SK-N-SH (cell line): ENCODE measurements at regions not wholly inside any gene's neighbourhood (a gene's known extent, or its start where the extent isn't known, plus 50 kb on each side); places are given as distances from the start of the nearest gene placed in this dataset.

Experiments
- CTCF ChIA-PET: fragments of 300-600, 350-600 bp; formaldehyde crosslinking; extraction: SDS; loops from one replicate; lab custom pipeline; 2021; lab: Yijun Ruan, JAX
- POLR2A ChIA-PET: fragments of 350-600 bp; sonication (Branson Sonifier 250); formaldehyde crosslinking; extraction: SDS; loops from one replicate; lab custom pipeline; 2020; ENCODE audit warnings: antibody characterized with exemption, inconsistent platforms; lab: Yijun Ruan, JAX
- DNase-seq: peaks from one replicate; pipeline ENCODE4 v3.0.0; 2012
- H2AFZ ChIP-seq: fragments of 200-600 bp; sonication (generic); 2 replicates; pipeline ENCODE4 v1.8.1; 2016; ENCODE audit warnings: antibody characterized with exemption, mild to moderate bottlenecking, low read depth
- H3F3A ChIP-seq: fragments of 200-600 bp; sonication (generic); replicated peaks from 2 replicates; pipeline ENCODE3; 2016; ENCODE audit warnings: antibody characterized with exemption, mild to moderate bottlenecking; ENCODE audit not compliant: insufficient read depth
- H3K27ac ChIP-seq, 2 experiments: fragments of 200-500 bp in 1 of 2; fragments of 200-600 bp in 1 of 2; sonication (Bioruptor generic) in 1 of 2; sonication (generic), shearing (Covaris generic) in 1 of 2; 2 replicates each; pipeline versions ENCODE4 v1.5.1 to v1.6.1; 2014 to 2016; ENCODE audit warnings: low read depth in 2 of 2, inconsistent platforms in 1 of 2, low read length in 1 of 2, mild to moderate bottlenecking in 1 of 2, mixed read lengths in 1 of 2
- H3K27me3 ChIP-seq: fragments of 200-600 bp; sonication (generic), shearing (Covaris generic); 2 replicates; pipeline ENCODE4 v1.6.1; 2016; ENCODE audit warnings: mixed run types; ENCODE audit not compliant: insufficient read depth
- H3K36me3 ChIP-seq, 2 experiments: fragments of 200-500 bp in 1 of 2; fragments of 200-600 bp in 1 of 2; sonication (Bioruptor generic) in 1 of 2; sonication (generic) in 1 of 2; replicated peaks in 1 of 2; 2 replicates each; pipeline versions ENCODE3 to v1.5.1; 2014 to 2016; ENCODE audit warnings: low read length in 1 of 2, mild to moderate bottlenecking in 1 of 2; ENCODE audit not compliant: insufficient read depth in 2 of 2, control insufficient read depth in 1 of 2
- H3K4me1 ChIP-seq, 2 experiments: fragments of 200-500 bp in 1 of 2; fragments of 200-600 bp in 1 of 2; sonication (Bioruptor generic) in 1 of 2; sonication (generic), shearing (Covaris generic) in 1 of 2; 2 replicates each; pipeline versions ENCODE4 v1.5.1 to v1.6.1; 2014 to 2016; ENCODE audit warnings: low read depth in 1 of 2, low read length in 1 of 2, mixed run types in 1 of 2; ENCODE audit not compliant: insufficient read depth in 2 of 2, control insufficient read depth in 1 of 2
- H3K4me2 ChIP-seq: fragments of 200-600 bp; sonication (generic), shearing (Covaris generic); 2 replicates; pipeline ENCODE4 v1.6.1; 2017; ENCODE audit warnings: mixed run types
- H3K4me3 ChIP-seq, 2 experiments: fragments of 200-500 bp in 1 of 2; fragments of 200-600 bp in 1 of 2; sonication (Bioruptor generic) in 1 of 2; sonication (generic), shearing (Covaris generic) in 1 of 2; 2 replicates each; pipeline versions ENCODE4 v1.5.1 to v1.8.1; 2014 to 2016; ENCODE audit warnings: low read depth in 2 of 2, inconsistent platforms in 1 of 2, low read length in 1 of 2, mild to moderate bottlenecking in 1 of 2, mixed read lengths in 1 of 2, moderate library complexity in 1 of 2
- H3K79me2 ChIP-seq: fragments of 200-600 bp; sonication (generic); 2 replicates; pipeline ENCODE4 v1.8.1; 2017; ENCODE audit warnings: mild to moderate bottlenecking; ENCODE audit not compliant: insufficient read depth
- H3K9ac ChIP-seq: fragments of 200-600 bp; sonication (generic); 2 replicates; pipeline ENCODE4 v1.6.1; 2017; ENCODE audit warnings: mixed run types
- H3K9me2 ChIP-seq: fragments of 200-600 bp; sonication (generic); 2 replicates; pipeline ENCODE4 v1.6.1; 2017; ENCODE audit warnings: mixed run types
- H3K9me3 ChIP-seq: fragments of 200-600 bp; sonication (generic); 2 replicates; pipeline ENCODE4 v1.6.1; 2017; ENCODE audit warnings: mixed run types, mild to moderate bottlenecking, moderate library complexity
- H4K20me1 ChIP-seq: fragments of 200-600 bp; sonication (generic); 2 replicates; pipeline ENCODE4 v1.6.1; 2017; ENCODE audit warnings: mild to moderate bottlenecking, mixed run types; ENCODE audit not compliant: insufficient read depth
- ELF1 ChIP-seq: IDR thresholded peaks from 2 replicates; pipeline ENCODE4 v1.4.0; 2012
- EP300 ChIP-seq, 2 experiments: IDR thresholded peaks; 2 replicates each; pipeline versions ENCODE4 v1.4.0 to v1.6.1; 2012; ENCODE audit warnings: borderline replicate concordance in 1 of 2, low read depth in 1 of 2, low read length in 1 of 2
- FOSL2 ChIP-seq: IDR thresholded peaks from 2 replicates; pipeline ENCODE4 v1.4.0; 2012; ENCODE audit warnings: low read depth, mild to moderate bottlenecking, moderate library complexity, borderline replicate concordance
- IRF3 ChIP-seq: fragments of 150-350 bp; IDR thresholded peaks from 2 replicates; pipeline ENCODE4 v1.6.1; 2016; ENCODE audit warnings: mild to moderate bottlenecking, low read depth, low read length
- MAX ChIP-seq: IDR thresholded peaks from 2 replicates; pipeline ENCODE4 v1.4.0; 2012; ENCODE audit warnings: low read depth
- MXI1 ChIP-seq: IDR thresholded peaks from 2 replicates; pipeline ENCODE4 v1.6.1; 2012; ENCODE audit warnings: mild to moderate bottlenecking, low read depth, low read length, improper control_type of control experiment
- POLR2AphosphoS5 ChIP-seq: IDR thresholded peaks from 2 replicates; pipeline ENCODE4 v1.6.1; 2012; ENCODE audit warnings: low read depth, low read length
- REST ChIP-seq: IDR thresholded peaks from 2 replicates; pipeline ENCODE4 v1.6.1; 2012; ENCODE audit warnings: mild to moderate bottlenecking, low read depth, low read length, moderate library complexity
- RXRA ChIP-seq: IDR thresholded peaks from 2 replicates; pipeline ENCODE4 v1.4.0; 2012; ENCODE audit warnings: low read depth, mild to moderate bottlenecking, borderline replicate concordance
- TCF12 ChIP-seq: IDR thresholded peaks from 2 replicates; pipeline ENCODE4 v1.4.0; 2012
- WGBS: methylation state at CpG from one replicate; pipeline ENCODE4 v1.1.6; 2017; ENCODE audit warnings: low lambda C conversion rate; 5-methylcytosine and 5-hydroxymethylcytosine counted together

DNA sequence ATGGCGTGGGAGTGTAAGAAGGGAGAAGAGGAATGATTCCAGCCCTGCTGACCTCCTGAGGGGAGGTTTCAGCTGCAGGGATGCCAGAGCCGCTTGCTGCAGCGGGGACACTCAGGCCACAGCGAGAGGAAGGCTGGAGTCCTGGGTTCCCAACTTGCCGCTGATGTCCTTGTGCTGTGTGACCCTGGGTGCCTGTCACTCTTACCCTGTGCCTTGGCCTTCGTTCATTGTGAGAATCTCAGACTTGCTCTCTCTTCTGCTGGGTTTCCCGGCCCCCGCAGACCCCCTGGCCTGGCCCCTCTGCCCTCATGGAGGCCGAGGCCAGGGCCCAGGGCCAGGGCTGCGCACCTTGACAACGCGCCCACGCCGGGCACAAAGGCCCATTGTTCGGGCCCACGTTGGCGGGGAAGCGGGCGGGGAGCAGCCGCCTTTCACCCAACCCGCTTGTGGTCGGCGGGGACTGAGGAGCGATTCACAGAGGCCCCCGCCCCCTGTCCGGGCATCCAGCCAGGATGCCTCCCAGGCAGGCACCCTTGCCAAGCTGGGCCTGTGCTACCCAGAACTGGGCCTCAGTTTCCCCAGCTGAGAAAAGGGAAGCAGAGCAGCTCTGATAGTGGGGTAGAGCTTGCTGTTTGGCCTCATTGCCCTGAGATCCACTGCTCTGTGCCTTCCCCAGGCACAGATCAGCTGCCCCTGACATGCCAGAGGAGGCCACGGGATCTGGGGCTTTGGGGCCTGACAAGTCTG lies 52.4 kb downstream of the CEBPB start (continued):
- TF ChIP-seq REST (no peak), TCF12 (no peak), EP300 (IDR thresholded peaks at IDR 0.05; ENCODE audit: borderline replicate concordance in 1 of 2, low read depth in 1 of 2, low read length in 1 of 2) (no peak), ELF1 (no peak), RXRA (no peak), IRF3 (no peak), MAX (no peak), FOSL2 (no peak)

DNA sequence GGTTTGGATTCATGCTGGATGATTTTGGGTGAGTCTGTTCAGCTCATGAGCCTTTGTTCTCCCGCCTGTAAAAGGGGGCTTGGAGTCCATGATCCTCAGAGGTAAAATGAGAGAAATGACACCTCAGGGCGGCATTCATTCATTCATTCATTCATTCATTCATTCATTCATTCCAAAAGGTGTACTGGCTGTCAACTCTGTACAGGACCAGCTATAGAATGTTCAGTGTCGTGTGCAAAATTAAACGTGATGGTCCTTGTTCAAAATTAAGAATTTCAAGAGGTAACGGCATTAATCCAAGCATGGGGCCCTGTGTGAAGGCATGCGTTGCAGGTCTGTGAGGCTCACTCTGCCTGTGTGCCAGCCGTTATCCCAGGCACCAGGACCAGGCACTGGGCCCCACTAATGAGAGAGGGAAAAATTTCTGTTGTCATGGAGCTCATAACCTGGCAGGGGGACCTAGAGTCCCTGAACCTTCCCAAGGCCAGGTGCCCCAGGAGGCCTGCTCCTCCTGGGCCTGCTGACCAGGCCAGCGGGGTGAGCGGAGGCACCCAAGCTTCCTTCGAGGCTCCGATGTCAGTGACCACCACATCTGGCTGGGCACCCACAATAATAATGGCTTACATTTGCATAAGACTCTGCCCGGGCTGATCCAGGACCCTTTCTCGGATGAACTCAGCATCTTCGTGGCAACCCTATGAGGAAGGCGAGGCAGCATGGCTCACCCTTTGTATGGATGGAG lies 53.2 kb downstream of the CEBPB start:
- no peaks in the 10 kb centered on the region for H3K9me2 ChIP-seq
- H3K27ac ChIP-seq: no peak overlapping the region
- H3K4me1 ChIP-seq: no peaks in the 10 kb centered on the region; a peak in 1 of 4 replicates
- H3K36me3 ChIP-seq: no peaks in the 10 kb centered on the region
- H3K27me3 ChIP-seq: no peaks in the 10 kb centered on the region
- H3K9ac ChIP-seq: no peak overlapping the region
- no peak overlapping the region for H3K4me2 ChIP-seq
- TF ChIP-seq POLR2AphosphoS5 (no peak), MXI1 (no peak), REST (no peak)
- TF ChIP-seq, all 33 proteins: peak for 0
- CTCF ChIA-PET: interaction anchor here (0.5 to 0.9 kb wide), 2 partner anchors 123 to 460 kb away, joined by 3 read pairs; no protein-coding TSS in a partner anchor
- no peak overlapping the region for H2AFZ ChIP-seq
- no peak overlapping the region for H3K4me3 ChIP-seq
- no peaks in the 10 kb centered on the region for H3K79me2 ChIP-seq
- DNase-seq: no peak
- no peaks in the 10 kb centered on the region for H3K9me3 ChIP-seq
- H3F3A ChIP-seq: peaks cover 2% of the 10 kb centered on the region
- POLR2A ChIA-PET: no interaction called here
- no peaks in the 10 kb centered on the region for H4K20me1 ChIP-seq
- 88% methylated on average over 10 of the region's 15 CpGs for WGBS
